HepG2 (cell line): ENCODE measurements at regions not wholly inside any gene's neighbourhood (a gene's known extent, or its start where the extent isn't known, plus 50 kb on each side); places are given as distances from the start of the nearest gene placed in this dataset.
A peak's percentile ranks its signal among the peaks of the same experiment; 100 is the strongest.

Experiments used
- AGO1 ChIP-seq: fragments of 200-400 bp; formaldehyde crosslinking; IDR thresholded peaks from 2 replicates; pipeline ENCODE4 v1.6.1; 2017; ENCODE audit warnings: mild to moderate bottlenecking, low read depth, low read length, moderate library complexity; ENCODE audit not compliant: poor library complexity, severe bottlenecking
- FOXM1 ChIP-seq: sonication (generic); formaldehyde crosslinking; IDR thresholded peaks from 2 replicates; pipeline ENCODE4 v1.5.0; 2020; ENCODE audit warnings: missing genetic modification reagents
- KLF13 ChIP-seq: sonication (generic); formaldehyde crosslinking; IDR thresholded peaks from 2 replicates; pipeline ENCODE4 v1.4.0; 2020; ENCODE audit warnings: mild to moderate bottlenecking, missing genetic modification reagents
- MIER3 ChIP-seq: IDR thresholded peaks from 2 replicates; pipeline ENCODE4 v1.6.1; 2016; ENCODE audit warnings: missing compliant biosample characterization, borderline replicate concordance
- RBFOX2 ChIP-seq: fragments of 200-400 bp; formaldehyde crosslinking; IDR thresholded peaks from 2 replicates; pipeline ENCODE4 v1.6.1; 2017; ENCODE audit warnings: low read depth, mild to moderate bottlenecking, low read length
- SIN3B ChIP-seq: fragments of 150-350 bp; IDR thresholded peaks from 2 replicates; pipeline ENCODE4 v1.6.1; 2014; ENCODE audit warnings: low read length
- SNAI1 ChIP-seq: sonication (generic); formaldehyde crosslinking; IDR thresholded peaks from 2 replicates; pipeline ENCODE4 v1.5.0; 2020; ENCODE audit warnings: mild to moderate bottlenecking, missing genetic modification reagents, borderline replicate concordance
- ZNF160 ChIP-seq: sonication (generic); formaldehyde crosslinking; IDR thresholded peaks from 2 replicates; pipeline ENCODE4 v1.8.0; 2022; ENCODE audit warnings: mild to moderate bottlenecking, inconsistent platforms, missing genetic modification reagents
- ZNF24 ChIP-seq: fragments of 450-650 bp; IDR thresholded peaks from 2 replicates; pipeline ENCODE4 v1.6.1; 2017; ENCODE audit warnings: antibody characterized with exemption, mild to moderate bottlenecking
- ZNF253 ChIP-seq: sonication (generic); formaldehyde crosslinking; IDR thresholded peaks from 2 replicates; pipeline ENCODE4 v1.8.0; 2022; ENCODE audit warnings: mild to moderate bottlenecking, missing genetic modification reagents, borderline replicate concordance
- ZNF3 ChIP-seq: IDR thresholded peaks from 2 replicates; pipeline ENCODE4 v1.7.0; 2017; ENCODE audit warnings: inconsistent platforms
- ZNF329 ChIP-seq: sonication (generic); formaldehyde crosslinking; IDR thresholded peaks from 2 replicates; pipeline ENCODE4 v1.9.0; 2021; ENCODE audit warnings: low read depth, mild to moderate bottlenecking, missing genetic modification reagents
- ZNF431 ChIP-seq: sonication (generic); formaldehyde crosslinking; IDR thresholded peaks from 2 replicates; pipeline ENCODE4 v1.9.0; 2022; ENCODE audit warnings: missing genetic modification reagents, low read depth, mild to moderate bottlenecking, borderline replicate concordance
- ZNF543 ChIP-seq: sonication (generic); formaldehyde crosslinking; IDR thresholded peaks from 2 replicates; pipeline ENCODE4 v1.4.0; 2020; ENCODE audit warnings: mild to moderate bottlenecking, missing genetic modification reagents
- ZNF609 ChIP-seq: sonication (generic); formaldehyde crosslinking; IDR thresholded peaks from 2 replicates; pipeline ENCODE4 v1.4.0; 2020; ENCODE audit warnings: mild to moderate bottlenecking, missing genetic modification reagents, borderline replicate concordance
- ZNF780A ChIP-seq: sonication (generic); formaldehyde crosslinking; IDR thresholded peaks from 2 replicates; pipeline ENCODE4 v1.8.0; 2022; ENCODE audit warnings: mild to moderate bottlenecking, missing genetic modification reagents, moderate library complexity
- ZNF788 ChIP-seq: sonication (generic); formaldehyde crosslinking; IDR thresholded peaks from 2 replicates; pipeline ENCODE4 v1.5.0; 2020; ENCODE audit warnings: mild to moderate bottlenecking, missing genetic modification reagents, borderline replicate concordance
- TF ChIP-seq, protein P1 (sequence below): IDR thresholded peaks from 2 replicates; pipeline ENCODE4 v1.6.1; 2012; ENCODE audit warnings: low read length, improper control_type of control experiment
- TF ChIP-seq, protein P2 (sequence below): sonication (generic); formaldehyde crosslinking; IDR thresholded peaks from 2 replicates; pipeline ENCODE4 v1.4.0; 2020; ENCODE audit warnings: missing genetic modification reagents

- TF ChIP-seq ZNF780A (CRISPR knock-in tag) (no peak), ZNF3 (CRISPR knock-in tag) (no peak), MIER3 (CRISPR knock-in tag) (peak; percentile 92; the same call in 1 of the 2 replicates), ZNF609 (CRISPR knock-in tag) (peak; percentile 43; the same call in 1 of the 2 replicates), SNAI1 (CRISPR knock-in tag) (no peak), AGO1 (no peak), ZNF329 (CRISPR knock-in tag) (peak; percentile 28; the same call in 1 of the 2 replicates), KLF13 (CRISPR knock-in tag) (no peak), ZNF543 (CRISPR knock-in tag) (no peak), ZNF431 (CRISPR knock-in tag) (peak; percentile 48; the same call in 1 of the 2 replicates), ZNF160 (CRISPR knock-in tag) (no peak; the same call in 1 of the 2 replicates), ZNF253 (CRISPR knock-in tag) (no peak), ZNF788 (CRISPR knock-in tag) (peak; percentile 92), SIN3B (0 out of 2 replicates have a peak, but pooled peaks have one; percentile 62), FOXM1 (no peak), ZNF24 (peak; percentile 24; the same call in 1 of the 2 replicates), RBFOX2 (peak; percentile 81)
- TF ChIP-seq, protein P1, sequence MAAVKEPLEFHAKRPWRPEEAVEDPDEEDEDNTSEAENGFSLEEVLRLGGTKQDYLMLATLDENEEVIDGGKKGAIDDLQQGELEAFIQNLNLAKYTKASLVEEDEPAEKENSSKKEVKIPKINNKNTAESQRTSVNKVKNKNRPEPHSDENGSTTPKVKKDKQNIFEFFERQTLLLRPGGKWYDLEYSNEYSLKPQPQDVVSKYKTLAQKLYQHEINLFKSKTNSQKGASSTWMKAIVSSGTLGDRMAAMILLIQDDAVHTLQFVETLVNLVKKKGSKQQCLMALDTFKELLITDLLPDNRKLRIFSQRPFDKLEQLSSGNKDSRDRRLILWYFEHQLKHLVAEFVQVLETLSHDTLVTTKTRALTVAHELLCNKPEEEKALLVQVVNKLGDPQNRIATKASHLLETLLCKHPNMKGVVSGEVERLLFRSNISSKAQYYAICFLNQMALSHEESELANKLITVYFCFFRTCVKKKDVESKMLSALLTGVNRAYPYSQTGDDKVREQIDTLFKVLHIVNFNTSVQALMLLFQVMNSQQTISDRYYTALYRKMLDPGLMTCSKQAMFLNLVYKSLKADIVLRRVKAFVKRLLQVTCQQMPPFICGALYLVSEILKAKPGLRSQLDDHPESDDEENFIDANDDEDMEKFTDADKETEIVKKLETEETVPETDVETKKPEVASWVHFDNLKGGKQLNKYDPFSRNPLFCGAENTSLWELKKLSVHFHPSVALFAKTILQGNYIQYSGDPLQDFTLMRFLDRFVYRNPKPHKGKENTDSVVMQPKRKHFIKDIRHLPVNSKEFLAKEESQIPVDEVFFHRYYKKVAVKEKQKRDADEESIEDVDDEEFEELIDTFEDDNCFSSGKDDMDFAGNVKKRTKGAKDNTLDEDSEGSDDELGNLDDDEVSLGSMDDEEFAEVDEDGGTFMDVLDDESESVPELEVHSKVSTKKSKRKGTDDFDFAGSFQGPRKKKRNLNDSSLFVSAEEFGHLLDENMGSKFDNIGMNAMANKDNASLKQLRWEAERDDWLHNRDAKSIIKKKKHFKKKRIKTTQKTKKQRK = no peak
- TF ChIP-seq, protein P2, sequence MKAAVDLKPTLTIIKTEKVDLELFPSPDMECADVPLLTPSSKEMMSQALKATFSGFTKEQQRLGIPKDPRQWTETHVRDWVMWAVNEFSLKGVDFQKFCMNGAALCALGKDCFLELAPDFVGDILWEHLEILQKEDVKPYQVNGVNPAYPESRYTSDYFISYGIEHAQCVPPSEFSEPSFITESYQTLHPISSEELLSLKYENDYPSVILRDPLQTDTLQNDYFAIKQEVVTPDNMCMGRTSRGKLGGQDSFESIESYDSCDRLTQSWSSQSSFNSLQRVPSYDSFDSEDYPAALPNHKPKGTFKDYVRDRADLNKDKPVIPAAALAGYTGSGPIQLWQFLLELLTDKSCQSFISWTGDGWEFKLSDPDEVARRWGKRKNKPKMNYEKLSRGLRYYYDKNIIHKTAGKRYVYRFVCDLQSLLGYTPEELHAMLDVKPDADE (CRISPR knock-in tag) = no peak
These were observed 206.9 kb upstream of the PKDCC start (continued) for GRCh38 chr2:41840702-41841551.
